ENCODE measurements at regions not wholly inside any gene's neighbourhood (a gene's known extent, or its start where the extent isn't known, plus 50 kb on each side); places are given as distances from the start of the nearest gene placed in this dataset.

GRCh38 chr9:80143899-80144298 lies 572.1 kb downstream of the TLE4 start:
- DNase-seq (ENCODE audit: low read depth) = no peak

GRCh38 chr9:80134487-80134886 lies 562.7 kb downstream of the TLE4 start:
- DNase-seq (ENCODE audit: low read depth) = no peak

GRCh38 chr9:80131627-80132026 lies 559.9 kb downstream of the TLE4 start:
- no peak for DNase-seq (ENCODE audit: low read depth)

- DNase-seq (ENCODE audit: low read depth) = no peak
Measured at GRCh38 chr9:80127920-80128319, 556.2 kb downstream of the TLE4 start.

- no peak for DNase-seq (ENCODE audit: low read depth)
Measured at GRCh38 chr9:80125731-80126264, 554.0 kb downstream of the TLE4 start.

GRCh38 chr9:80117031-80117430 lies 545.3 kb downstream of the TLE4 start:
- no peak for DNase-seq (ENCODE audit: low read depth)

GRCh38 chr9:80114241-80114640 lies 542.5 kb downstream of the TLE4 start:
- no peak for DNase-seq (ENCODE audit: low read depth)

GRCh38 chr9:80107931-80108660 lies 536.3 kb downstream of the TLE4 start:
- DNase-seq (ENCODE audit: low read depth) = no peak

- no peak for DNase-seq (ENCODE audit: low read depth)
Measured at GRCh38 chr9:80097476-80097875, 525.7 kb downstream of the TLE4 start.

- DNase-seq (ENCODE audit: low read depth) = no peak
Measured at GRCh38 chr9:80094176-80094771, 522.5 kb downstream of the TLE4 start.

- no peak for DNase-seq (ENCODE audit: low read depth)
Measured at GRCh38 chr9:80093695-80094094, 521.9 kb downstream of the TLE4 start.

GRCh38 chr9:80091526-80091925 lies 519.8 kb downstream of the TLE4 start:
- no peak for DNase-seq (ENCODE audit: low read depth)

- DNase-seq (ENCODE audit: low read depth) = no peak
Measured at GRCh38 chr9:80090317-80090716, 518.6 kb downstream of the TLE4 start.

GRCh38 chr9:80086822-80087345 lies 515.1 kb downstream of the TLE4 start:
- DNase-seq (ENCODE audit: low read depth) = no peak

GRCh38 chr9:80086386-80086785 lies 514.6 kb downstream of the TLE4 start:
- no peak for DNase-seq (ENCODE audit: low read depth)

GRCh38 chr9:80085668-80086067 lies 513.9 kb downstream of the TLE4 start:
- no peak for DNase-seq (ENCODE audit: low read depth)

GRCh38 chr9:80082213-80082612 lies 510.4 kb downstream of the TLE4 start:
- no peak for DNase-seq (ENCODE audit: low read depth)

GRCh38 chr9:80078826-80079225 lies 507.1 kb downstream of the TLE4 start:
- DNase-seq (ENCODE audit: low read depth) = no peak

- DNase-seq (ENCODE audit: low read depth) = no peak
Measured at GRCh38 chr9:80077059-80077458, 505.3 kb downstream of the TLE4 start.

- DNase-seq (ENCODE audit: low read depth) = no peak
Measured at GRCh38 chr9:80076162-80076561, 504.4 kb downstream of the TLE4 start.

GRCh38 chr9:80074439-80074838 lies 502.7 kb downstream of the TLE4 start:
- DNase-seq (ENCODE audit: low read depth) = no peak

GRCh38 chr9:80072451-80072850 lies 500.7 kb downstream of the TLE4 start:
- no peak for DNase-seq (ENCODE audit: low read depth)

- no peak for DNase-seq (ENCODE audit: low read depth)
Measured at GRCh38 chr9:80070071-80070742, 498.4 kb downstream of the TLE4 start.

Data from stimulated activated CD8-positive, alpha-beta memory T cell treated with anti-CD3 and anti-CD28 coated beads, Interleukin-12 subunit alpha, Interleukin-12 subunit beta, amount 100 ng/mL, for 4 hours (primary cell).